ENCODE measurements at regions not wholly inside any gene's neighbourhood (a gene's known extent, or its start where the extent isn't known, plus 50 kb on each side); places are given as distances from the start of the nearest gene placed in this dataset.

DNA sequence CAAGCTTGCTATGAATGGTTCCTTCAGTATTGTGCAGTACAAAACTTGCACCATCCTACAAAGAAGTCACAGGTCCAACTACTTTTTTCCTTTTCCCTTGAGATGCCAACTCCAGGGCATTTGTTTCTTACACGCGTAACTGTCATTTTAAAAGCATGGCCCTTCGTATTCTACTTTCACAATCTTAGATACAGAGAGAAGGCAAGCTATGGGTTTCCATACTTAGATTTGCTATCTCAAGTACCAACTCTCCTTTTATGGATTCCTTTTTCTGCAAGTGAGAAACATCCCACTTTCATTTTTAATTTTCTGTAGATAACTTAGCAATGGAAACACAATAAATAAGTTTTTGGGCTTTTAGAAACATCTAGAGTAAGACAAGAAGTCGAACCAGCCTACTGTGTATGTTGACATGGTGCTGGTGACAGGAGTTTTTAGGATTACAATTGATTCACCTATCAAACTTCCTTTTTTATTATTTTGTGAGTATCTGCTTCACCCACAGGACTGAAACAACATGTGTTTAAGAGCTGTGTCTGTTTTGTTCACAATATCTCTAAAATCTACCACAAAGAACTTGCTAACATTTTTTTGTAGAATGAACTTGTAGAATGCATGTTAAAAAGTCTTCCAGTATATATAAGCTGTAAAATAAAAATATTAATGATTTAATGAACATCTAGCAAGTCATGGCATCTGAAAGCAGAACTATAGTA, 124.1 kb downstream of the FAM174A start:
- H3K27ac ChIP-seq (ENCODE audit: insufficient read depth, low read depth, low read length) = no peak overlapping the region
- H3K4me3 ChIP-seq (replicated peaks in 1 of 3; ENCODE audit: insufficient read depth in 1 of 3, low read depth in 1 of 3, low read length in 3 of 3) = no peak overlapping the region
- intact Hi-C loops (cut with micrococcal nuclease) (no loop called here), dilution Hi-C loops (cut with MboI; ENCODE audit: extremely low pct_ligation_motif_present, low sequenced_read_pairs) (no loop called here)
- no peak overlapping the region for H3K9ac ChIP-seq (replicated peaks; ENCODE audit: extremely low read depth, insufficient read depth, low read length)
- no peaks in the 10 kb centered on the region for H3K9me1 ChIP-seq (replicated peaks; ENCODE audit: control insufficient read depth, extremely low read depth, insufficient read depth, low read length)
- POLR2A ChIA-PET = no interaction called here
- H3K9me3 ChIP-seq (replicated peaks; ENCODE audit: control insufficient read depth, insufficient read depth, low read length) = no peaks in the 10 kb centered on the region
- TF ChIP-seq JUN (IDR thresholded peaks at IDR 0.05; ENCODE audit: borderline replicate concordance, insufficient read depth, insufficient read length, low read depth) (no peak), POLR2AphosphoS5 (IDR thresholded peaks at IDR 0.05; ENCODE audit: insufficient read depth, low read depth, low read length) (no peak), MYC (IDR thresholded peaks at IDR 0.05; ENCODE audit: low read depth, low read length) (no peak), GATA2 (IDR thresholded peaks at IDR 0.05; ENCODE audit: insufficient read depth, insufficient read length, low read depth, low read length) (no peak), EZH2 (IDR thresholded peaks at IDR 0.05; ENCODE audit: borderline replicate concordance, low read depth, low read length, severe bottlenecking) (no peak), FOS (IDR thresholded peaks at IDR 0.05; ENCODE audit: borderline replicate concordance, insufficient read depth, low read length) (no peak), POLR2A (IDR thresholded peaks at IDR 0.05; ENCODE audit: low read depth, low read length) (no peak)
- TF ChIP-seq, protein P1, sequence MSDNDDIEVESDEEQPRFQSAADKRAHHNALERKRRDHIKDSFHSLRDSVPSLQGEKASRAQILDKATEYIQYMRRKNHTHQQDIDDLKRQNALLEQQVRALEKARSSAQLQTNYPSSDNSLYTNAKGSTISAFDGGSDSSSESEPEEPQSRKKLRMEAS (IDR thresholded peaks at IDR 0.05; ENCODE audit: insufficient read depth, insufficient read length) = no peak
- TF ChIP-seq, protein P2, sequence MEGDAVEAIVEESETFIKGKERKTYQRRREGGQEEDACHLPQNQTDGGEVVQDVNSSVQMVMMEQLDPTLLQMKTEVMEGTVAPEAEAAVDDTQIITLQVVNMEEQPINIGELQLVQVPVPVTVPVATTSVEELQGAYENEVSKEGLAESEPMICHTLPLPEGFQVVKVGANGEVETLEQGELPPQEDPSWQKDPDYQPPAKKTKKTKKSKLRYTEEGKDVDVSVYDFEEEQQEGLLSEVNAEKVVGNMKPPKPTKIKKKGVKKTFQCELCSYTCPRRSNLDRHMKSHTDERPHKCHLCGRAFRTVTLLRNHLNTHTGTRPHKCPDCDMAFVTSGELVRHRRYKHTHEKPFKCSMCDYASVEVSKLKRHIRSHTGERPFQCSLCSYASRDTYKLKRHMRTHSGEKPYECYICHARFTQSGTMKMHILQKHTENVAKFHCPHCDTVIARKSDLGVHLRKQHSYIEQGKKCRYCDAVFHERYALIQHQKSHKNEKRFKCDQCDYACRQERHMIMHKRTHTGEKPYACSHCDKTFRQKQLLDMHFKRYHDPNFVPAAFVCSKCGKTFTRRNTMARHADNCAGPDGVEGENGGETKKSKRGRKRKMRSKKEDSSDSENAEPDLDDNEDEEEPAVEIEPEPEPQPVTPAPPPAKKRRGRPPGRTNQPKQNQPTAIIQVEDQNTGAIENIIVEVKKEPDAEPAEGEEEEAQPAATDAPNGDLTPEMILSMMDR (IDR thresholded peaks at IDR 0.05; ENCODE audit: extremely low read depth in 1 of 2, insufficient read depth in 1 of 2, low read depth in 1 of 2, low read length in 2 of 2) = no peak
- H2AFZ ChIP-seq (ENCODE audit: low read depth, low read length) = no peak overlapping the region
- CTCF ChIA-PET = interaction anchor here (1.0 to 1.3 kb wide), 4 partner anchors 8 to 115 kb away, joined by 3 to 4 read pairs (median 3); no protein-coding TSS in a partner anchor
- no peaks in the 10 kb centered on the region for H3K79me2 ChIP-seq (ENCODE audit: control insufficient read depth, insufficient read depth, low read length)
- BruUV-seq (replicated peaks) = no TSS peak
- no peak overlapping the region for H3K4me2 ChIP-seq (ENCODE audit: insufficient read depth, low read length)
- H4K20me1 ChIP-seq (replicated peaks; ENCODE audit: control insufficient read depth, extremely low read depth, insufficient read depth, low read length) = no peaks in the 10 kb centered on the region
- no peaks in the 10 kb centered on the region for H3K4me1 ChIP-seq (ENCODE audit: control insufficient read depth, extremely low read depth, insufficient read depth, low read length)
- DNase-seq (ENCODE audit: low read depth, low spot score) = no peak
- H3K27me3 ChIP-seq (ENCODE audit: control insufficient read depth in 2 of 2, insufficient read depth in 2 of 2, low read length in 2 of 2) = no peaks in the 10 kb centered on the region
- no peak for FAIRE-seq
- H3K36me3 ChIP-seq (ENCODE audit: control insufficient read depth in 2 of 2, extremely low read depth in 1 of 2, insufficient read depth in 2 of 2, low read length in 2 of 2) = no peaks in the 10 kb centered on the region

Measured in endothelial cell of umbilical vein (primary cell).